Suprapubic skin (tissue), 4 donors: ENCODE measurements at regions not wholly inside any gene's neighbourhood (a gene's known extent, or its start where the extent isn't known, plus 50 kb on each side); places are given as distances from the start of the nearest gene placed in this dataset.

ENCODE experiments used
- DNase-seq, 2 donors: peaks; one replicate each; pipeline ENCODE4 v3.0.0-alpha.2; 2019; ENCODE audit warnings: low spot score in 2 of 2
- H3K27ac ChIP-seq: fragments of 200-600 bp; sonication (generic); one replicate; pipeline ENCODE4 v1.5.1; 2019
- H3K27me3 ChIP-seq: fragments of 200-600 bp; sonication (generic); one replicate; pipeline ENCODE4 v1.5.1; 2019
- H3K36me3 ChIP-seq: fragments of 200-600 bp; sonication (generic); one replicate; pipeline ENCODE4 v1.5.1; 2019
- H3K4me1 ChIP-seq: fragments of 200-600 bp; sonication (generic); one replicate; pipeline ENCODE4 v1.5.1; 2019
- H3K4me3 ChIP-seq: fragments of 200-600 bp; sonication (generic); one replicate; pipeline ENCODE4 v1.5.1; 2019; ENCODE audit warnings: mild to moderate bottlenecking
- H3K9me3 ChIP-seq: fragments of 200-600 bp; sonication (generic); one replicate; pipeline ENCODE4 v1.5.1; 2019
- EP300 ChIP-seq: sonication (generic); formaldehyde crosslinking; IDR thresholded peaks from one replicate; pipeline ENCODE4 v1.6.1; 2017; ENCODE audit warnings: antibody characterized with exemption
- POLR2A ChIP-seq, 2 donors: fragments of 450-650 bp; IDR thresholded peaks; one replicate each; pipeline ENCODE4 v1.6.1; 2017; ENCODE audit warnings: antibody characterized with exemption in 2 of 2, mild to moderate bottlenecking in 2 of 2, moderate library complexity in 2 of 2
- POLR2AphosphoS5 ChIP-seq, 3 donors: sonication (generic); formaldehyde crosslinking; IDR thresholded peaks; one replicate each; pipeline ENCODE4 v1.6.1; 2017; ENCODE audit warnings: antibody characterized with exemption in 3 of 3
- WGBS: methylation state at CpG from one replicate; pipeline ENCODE4 v1.1.5; 2018; 5-methylcytosine and 5-hydroxymethylcytosine counted together
- TF ChIP-seq, protein P1 (sequence below), 2 donors: fragments of 200-600 bp in 1 of 2; fragments of 450-650 bp in 1 of 2; sonication (generic) in 1 of 2; IDR thresholded peaks; one replicate each; pipeline ENCODE4 v1.5.1; 2016 to 2019; ENCODE audit warnings: antibody characterized with exemption in 2 of 2, mild to moderate bottlenecking in 1 of 2, moderate library complexity in 1 of 2

DNA sequence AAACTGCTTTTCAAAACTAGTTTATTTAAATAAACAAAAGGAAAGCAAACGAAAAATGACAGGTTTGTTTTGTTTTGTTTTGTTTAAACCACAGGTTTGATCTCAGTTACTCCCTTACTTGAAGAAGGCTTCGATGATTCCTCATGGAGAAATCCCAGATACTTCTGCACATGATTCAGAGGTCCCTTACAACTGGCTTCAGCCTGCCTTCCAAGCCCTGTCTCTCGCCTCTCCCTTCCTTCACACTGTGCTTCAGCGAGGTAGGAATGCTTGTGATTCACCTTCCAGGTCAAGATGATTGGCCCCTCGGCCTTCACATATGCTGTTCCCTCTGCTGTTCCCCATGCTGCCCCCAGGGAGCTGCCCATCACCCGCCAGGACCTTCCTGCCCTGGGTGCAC, 104.1 kb upstream of the ITGA6 start:
- no peaks in the 10 kb centered on the region for H3K27me3 ChIP-seq
- no peak for TF ChIP-seq POLR2A (IDR thresholded peaks at IDR 0.05)
- no peak for TF ChIP-seq EP300
- no peak for TF ChIP-seq POLR2AphosphoS5 (IDR thresholded peaks at IDR 0.05)
- TF ChIP-seq, protein P1, sequence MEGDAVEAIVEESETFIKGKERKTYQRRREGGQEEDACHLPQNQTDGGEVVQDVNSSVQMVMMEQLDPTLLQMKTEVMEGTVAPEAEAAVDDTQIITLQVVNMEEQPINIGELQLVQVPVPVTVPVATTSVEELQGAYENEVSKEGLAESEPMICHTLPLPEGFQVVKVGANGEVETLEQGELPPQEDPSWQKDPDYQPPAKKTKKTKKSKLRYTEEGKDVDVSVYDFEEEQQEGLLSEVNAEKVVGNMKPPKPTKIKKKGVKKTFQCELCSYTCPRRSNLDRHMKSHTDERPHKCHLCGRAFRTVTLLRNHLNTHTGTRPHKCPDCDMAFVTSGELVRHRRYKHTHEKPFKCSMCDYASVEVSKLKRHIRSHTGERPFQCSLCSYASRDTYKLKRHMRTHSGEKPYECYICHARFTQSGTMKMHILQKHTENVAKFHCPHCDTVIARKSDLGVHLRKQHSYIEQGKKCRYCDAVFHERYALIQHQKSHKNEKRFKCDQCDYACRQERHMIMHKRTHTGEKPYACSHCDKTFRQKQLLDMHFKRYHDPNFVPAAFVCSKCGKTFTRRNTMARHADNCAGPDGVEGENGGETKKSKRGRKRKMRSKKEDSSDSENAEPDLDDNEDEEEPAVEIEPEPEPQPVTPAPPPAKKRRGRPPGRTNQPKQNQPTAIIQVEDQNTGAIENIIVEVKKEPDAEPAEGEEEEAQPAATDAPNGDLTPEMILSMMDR (IDR thresholded peaks at IDR 0.05): no peak
- H3K36me3 ChIP-seq: no peaks in the 10 kb centered on the region
- no peak overlapping the region for H3K27ac ChIP-seq
- H3K4me3 ChIP-seq: no peak overlapping the region
- H3K9me3 ChIP-seq: no peaks in the 10 kb centered on the region
- no peak for DNase-seq
- 85% methylated on average over 6 of the region's 6 CpGs for WGBS
- no peaks in the 10 kb centered on the region for H3K4me1 ChIP-seq

DNA sequence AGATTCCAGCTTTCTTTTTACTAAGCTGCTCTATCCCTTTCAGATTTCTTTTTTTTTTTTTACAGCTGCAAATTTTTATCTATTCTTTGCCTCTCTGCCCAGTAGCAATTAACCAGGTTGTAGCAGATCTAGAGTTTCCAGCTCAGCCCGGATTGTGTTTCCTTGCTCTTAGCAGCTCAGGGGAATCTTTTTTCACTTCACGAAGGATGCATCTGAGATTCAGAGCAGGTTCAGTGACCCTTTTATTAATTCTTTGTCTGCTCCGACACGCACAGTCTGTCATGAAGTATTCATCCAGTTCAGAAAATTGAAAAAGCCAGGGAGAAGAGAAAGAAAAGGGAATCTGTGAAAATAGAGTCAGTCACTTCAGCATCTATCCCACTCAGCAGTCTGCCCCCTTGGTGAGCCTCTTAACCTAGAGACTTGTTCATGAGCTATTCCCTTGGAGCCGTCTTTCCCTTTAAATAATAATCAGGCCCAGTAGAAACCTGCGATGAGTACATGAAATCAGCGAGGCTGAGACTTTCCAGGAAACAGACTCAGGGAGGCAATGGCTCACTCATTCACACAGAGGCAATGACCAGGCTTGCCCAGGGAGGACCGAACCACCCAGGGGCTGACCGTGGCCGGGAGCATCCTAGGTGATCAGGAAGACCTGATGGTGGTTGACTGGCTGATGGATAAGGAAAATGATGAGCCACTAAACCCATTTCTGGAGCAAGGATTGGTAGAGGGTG, 103.4 kb upstream of the ITGA6 start:
- WGBS: 86% methylated on average over 10 of the region's 10 CpGs
- no peak overlapping the region for H3K27ac ChIP-seq
- no peak overlapping the region for H3K4me3 ChIP-seq
- H3K4me1 ChIP-seq: no peaks in the 10 kb centered on the region
- H3K27me3 ChIP-seq: no peaks in the 10 kb centered on the region
- DNase-seq: no peak
- H3K9me3 ChIP-seq: no peaks in the 10 kb centered on the region
- no peaks in the 10 kb centered on the region for H3K36me3 ChIP-seq
- TF ChIP-seq POLR2AphosphoS5 (IDR thresholded peaks at IDR 0.05): no peak
- TF ChIP-seq EP300: no peak
- TF ChIP-seq, protein P1 (IDR thresholded peaks at IDR 0.05): no peak
- TF ChIP-seq POLR2A (IDR thresholded peaks at IDR 0.05): no peak

DNA sequence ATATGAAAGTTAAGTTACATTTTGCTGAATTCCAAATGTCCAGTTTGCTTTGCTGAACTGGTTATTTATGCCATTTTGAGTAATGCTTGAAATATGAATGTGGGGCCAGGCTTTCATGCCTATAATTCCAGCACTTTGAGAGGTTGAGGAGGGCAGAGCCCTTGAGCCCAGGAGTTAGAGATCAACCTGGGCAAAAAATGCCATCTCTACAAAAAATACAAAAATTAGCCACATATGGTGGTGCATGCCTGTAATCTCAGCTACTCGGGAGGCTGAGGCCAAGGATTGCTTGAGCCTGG, 101.2 kb upstream of the ITGA6 start:
- Histone ChIP-seq H3K27ac (no peak overlapping the region), H3K27me3 (no peaks in the 10 kb centered on the region), H3K36me3 (no peaks in the 10 kb centered on the region), H3K4me1 (peaks cover 6% of the 10 kb centered on the region), H3K4me3 (no peak overlapping the region), H3K9me3 (no peaks in the 10 kb centered on the region)
- 79% methylated on average over 1 of the region's 1 CpG for WGBS
- no peak for DNase-seq
- TF ChIP-seq POLR2A (IDR thresholded peaks at IDR 0.05) (no peak), POLR2AphosphoS5 (IDR thresholded peaks at IDR 0.05) (no peak), EP300 (no peak)
- TF ChIP-seq, protein P1 (IDR thresholded peaks at IDR 0.05): no peak

DNA sequence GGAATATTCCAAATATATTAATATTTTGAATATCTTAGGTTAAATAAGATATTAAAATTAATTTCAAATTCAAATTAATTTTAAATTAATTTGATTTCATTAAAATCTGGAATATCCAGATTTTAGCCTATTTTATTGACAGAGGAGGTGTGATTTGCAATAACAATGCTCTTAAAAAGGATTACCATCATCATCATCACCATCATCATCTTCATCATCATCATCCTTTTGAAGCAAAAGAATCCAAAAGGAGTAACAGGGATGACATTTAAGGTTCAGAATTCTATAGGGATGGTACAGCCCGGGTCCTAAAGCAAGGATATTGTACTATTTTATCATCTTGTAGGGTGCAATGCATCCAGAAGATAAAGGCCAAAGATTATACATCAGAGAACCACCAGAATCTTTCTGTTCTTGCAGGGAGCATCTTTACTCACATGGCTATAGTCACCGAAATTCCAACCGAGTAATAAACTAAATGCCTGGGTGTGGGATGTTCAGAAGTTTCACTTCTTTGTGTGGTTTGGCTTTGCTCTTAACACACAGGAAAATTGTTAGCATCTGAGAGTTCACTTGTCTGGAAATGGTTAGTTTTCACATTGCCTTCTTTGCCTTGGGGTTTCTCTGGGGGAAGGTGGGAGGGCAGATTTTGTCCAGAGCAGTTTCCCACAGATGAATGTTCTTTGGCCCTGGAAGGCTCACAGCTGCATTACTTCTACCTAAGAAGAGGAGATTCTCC, 99.1 kb upstream of the ITGA6 start:
- H3K27me3 ChIP-seq: no peaks in the 10 kb centered on the region
- H3K9me3 ChIP-seq: no peaks in the 10 kb centered on the region
- TF ChIP-seq POLR2A (IDR thresholded peaks at IDR 0.05) (no peak), POLR2AphosphoS5 (IDR thresholded peaks at IDR 0.05) (no peak), EP300 (no peak)
- TF ChIP-seq, protein P1 (IDR thresholded peaks at IDR 0.05): no peak
- H3K4me3 ChIP-seq: no peak overlapping the region
- H3K36me3 ChIP-seq: no peaks in the 10 kb centered on the region
- H3K27ac ChIP-seq: no peak overlapping the region
- WGBS: 61% methylated on average over 3 of the region's 3 CpGs
- no peak for DNase-seq
- H3K4me1 ChIP-seq: peaks cover 6% of the 10 kb centered on the region

DNA sequence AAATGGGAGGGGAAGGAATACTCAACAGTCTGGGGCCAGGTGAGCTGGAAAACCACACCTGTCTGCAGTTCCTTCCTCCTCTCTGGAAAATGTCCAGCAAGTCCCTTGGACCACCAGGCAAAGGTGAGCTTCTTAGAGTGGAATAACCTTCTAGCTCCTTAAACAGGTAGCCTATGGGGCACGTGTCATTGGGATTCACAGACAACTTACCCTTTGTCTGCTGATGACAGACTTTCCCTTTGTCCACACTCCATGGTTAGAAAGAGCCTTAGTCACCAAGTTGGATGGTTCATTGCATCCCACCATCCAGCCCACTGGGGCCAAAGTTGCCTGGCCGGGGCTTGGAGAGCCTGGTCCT, 98.0 kb upstream of the ITGA6 start:
- H3K27ac ChIP-seq: no peak overlapping the region
- TF ChIP-seq POLR2AphosphoS5 (IDR thresholded peaks at IDR 0.05) (no peak), EP300 (no peak), POLR2A (IDR thresholded peaks at IDR 0.05) (no peak)
- TF ChIP-seq, protein P1 (IDR thresholded peaks at IDR 0.05): no peak
- 89% methylated on average over 1 of the region's 2 CpGs for WGBS

More for the DNA sequence above, 98.0 kb upstream of the ITGA6 start:
- H3K4me3 ChIP-seq: no peak overlapping the region
- no peak for DNase-seq
- no peaks in the 10 kb centered on the region for H3K27me3 ChIP-seq
- no peaks in the 10 kb centered on the region for H3K9me3 ChIP-seq
- H3K36me3 ChIP-seq: no peaks in the 10 kb centered on the region
- H3K4me1 ChIP-seq: peaks cover 6% of the 10 kb centered on the region
